Brain pericyte (primary cell): ENCODE measurements at regions not wholly inside any gene's neighbourhood (a gene's known extent, or its start where the extent isn't known, plus 50 kb on each side); places are given as distances from the start of the nearest gene placed in this dataset.

Experiments used
- DNase-seq: peaks from one replicate; pipeline ENCODE4 v3.0.0-alpha.2; 2012; ENCODE audit warnings: low read depth, low spot score

GRCh38 chr2:104599787-104600510, 254.0 kb upstream of the POU3F3 start:
- no peak for DNase-seq

DNA sequence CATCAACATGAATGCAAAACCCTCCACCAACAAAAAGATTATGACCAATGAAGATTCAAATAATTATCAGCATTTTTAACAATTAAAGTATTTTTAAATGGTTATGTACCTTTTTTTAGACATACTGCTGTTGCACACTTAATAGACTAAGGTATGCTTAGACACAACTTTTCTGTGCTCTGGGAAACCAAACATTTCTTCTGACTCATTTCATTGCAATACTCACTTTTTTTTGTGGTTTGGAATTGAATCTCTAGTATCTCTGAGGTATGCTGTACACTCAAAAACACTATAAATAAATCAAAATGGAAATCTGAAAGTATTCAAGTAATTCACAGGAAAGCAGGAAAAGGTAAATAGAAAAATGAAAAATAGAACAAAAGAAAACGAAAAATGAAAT, 247.9 kb upstream of the POU3F3 start:
- no peak for DNase-seq

DNA sequence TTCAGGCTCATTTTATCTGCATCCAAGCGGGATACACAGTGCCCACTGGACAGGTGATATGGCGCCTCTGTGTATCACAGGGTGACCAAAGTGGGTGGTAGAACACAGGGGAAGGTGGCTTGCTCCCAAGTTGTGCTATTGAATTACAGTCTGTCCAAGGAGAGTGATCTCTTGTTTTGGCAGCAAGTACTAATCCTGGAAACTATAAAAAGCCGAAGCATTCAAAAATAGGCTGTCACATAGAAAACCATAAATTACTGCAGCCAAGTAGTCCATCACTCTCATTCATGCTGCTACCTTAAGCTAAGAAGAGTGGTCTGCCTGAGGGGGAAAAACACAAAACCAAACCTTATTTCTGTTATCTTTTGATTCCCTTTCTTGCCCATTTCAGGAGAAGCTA, 237.1 kb upstream of the POU3F3 start:
- DNase-seq = no peak

DNA sequence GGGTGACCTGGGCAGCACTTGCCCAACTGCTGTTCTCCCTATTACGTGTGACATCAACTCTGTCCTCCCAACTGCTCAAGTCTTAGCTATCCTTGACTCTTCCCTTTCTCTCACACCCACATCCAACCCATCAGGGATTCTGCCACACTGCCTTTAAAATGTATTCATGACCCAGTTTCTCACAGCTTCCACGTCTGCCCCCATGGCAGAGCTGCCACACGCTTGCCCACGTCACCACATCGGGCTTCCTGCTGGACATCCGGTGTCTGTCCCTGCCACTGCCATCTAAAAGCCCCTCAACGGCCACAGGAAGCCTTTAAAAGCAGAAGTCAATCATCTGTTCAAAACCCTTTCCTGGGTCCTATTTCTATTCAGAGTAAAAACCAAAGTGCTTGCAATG, 233.1 kb upstream of the POU3F3 start:
- no peak for DNase-seq

DNA sequence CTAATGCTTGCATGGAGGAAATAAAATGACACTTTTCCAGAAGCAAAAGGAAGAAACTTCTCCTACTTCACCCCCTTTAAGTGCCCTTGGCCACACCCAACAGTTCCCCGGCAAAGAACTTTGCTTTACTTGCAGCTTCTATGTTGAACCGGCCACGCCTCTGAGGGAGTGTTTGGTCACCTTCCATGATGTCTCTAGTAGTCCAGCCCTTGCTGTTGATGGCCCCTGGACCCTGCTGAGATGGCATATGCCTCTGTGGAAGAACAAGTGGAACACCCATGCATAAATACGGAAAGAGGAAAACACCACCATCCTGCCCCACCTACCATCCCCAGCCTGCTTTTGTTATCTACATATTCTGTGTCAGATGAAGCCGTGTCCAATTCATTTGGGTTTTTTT, 218.3 kb upstream of the POU3F3 start:
- DNase-seq = no peak

GRCh38 chr2:104638190-104638858, 215.6 kb upstream of the POU3F3 start:
- no peak for DNase-seq

- no peak for DNase-seq
Measured at GRCh38 chr2:104638859-104639202, 215.1 kb upstream of the POU3F3 start.

DNA sequence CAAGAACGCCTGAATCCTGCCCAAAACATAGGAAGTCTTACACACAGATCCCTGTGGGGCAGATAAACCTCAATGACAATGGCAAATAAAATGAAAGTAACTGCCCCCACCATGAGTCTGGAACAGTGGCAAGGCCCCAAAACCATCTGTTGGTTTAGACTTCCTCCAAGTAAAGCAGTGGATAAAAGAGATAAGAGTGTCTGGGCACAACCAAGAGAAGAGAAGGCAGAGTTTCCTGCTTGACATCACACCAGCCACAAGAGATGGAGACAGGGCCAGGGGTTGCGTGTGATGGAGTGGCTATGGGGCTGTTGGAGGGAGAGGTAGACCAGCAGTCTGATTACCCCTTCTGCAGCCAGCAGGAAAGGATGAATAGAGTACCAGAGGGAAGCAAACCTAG, 212.1 kb upstream of the POU3F3 start:
- DNase-seq = no peak

DNA sequence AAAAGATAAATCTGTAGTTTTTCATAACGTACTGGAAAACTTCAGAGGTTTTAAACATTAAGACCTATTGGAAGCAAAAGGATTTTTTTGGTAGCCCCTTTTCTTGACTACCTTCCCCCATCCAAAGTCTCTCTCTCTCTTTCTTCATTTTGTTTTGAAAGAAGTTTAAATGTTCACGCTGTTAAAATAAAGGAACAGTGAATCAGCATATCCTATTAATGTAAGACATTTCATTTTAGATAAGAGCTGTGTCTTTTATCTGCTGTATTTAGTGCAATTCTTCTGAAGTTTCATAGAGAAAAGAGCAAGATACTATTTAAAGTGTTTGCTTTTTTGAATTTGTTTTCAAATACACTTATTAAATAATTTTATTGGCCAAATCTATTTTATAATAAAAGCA, 205.5 kb upstream of the POU3F3 start:
- no peak for DNase-seq

GRCh38 chr2:104649866-104650265, 204.0 kb upstream of the POU3F3 start:
- no peak for DNase-seq

DNA sequence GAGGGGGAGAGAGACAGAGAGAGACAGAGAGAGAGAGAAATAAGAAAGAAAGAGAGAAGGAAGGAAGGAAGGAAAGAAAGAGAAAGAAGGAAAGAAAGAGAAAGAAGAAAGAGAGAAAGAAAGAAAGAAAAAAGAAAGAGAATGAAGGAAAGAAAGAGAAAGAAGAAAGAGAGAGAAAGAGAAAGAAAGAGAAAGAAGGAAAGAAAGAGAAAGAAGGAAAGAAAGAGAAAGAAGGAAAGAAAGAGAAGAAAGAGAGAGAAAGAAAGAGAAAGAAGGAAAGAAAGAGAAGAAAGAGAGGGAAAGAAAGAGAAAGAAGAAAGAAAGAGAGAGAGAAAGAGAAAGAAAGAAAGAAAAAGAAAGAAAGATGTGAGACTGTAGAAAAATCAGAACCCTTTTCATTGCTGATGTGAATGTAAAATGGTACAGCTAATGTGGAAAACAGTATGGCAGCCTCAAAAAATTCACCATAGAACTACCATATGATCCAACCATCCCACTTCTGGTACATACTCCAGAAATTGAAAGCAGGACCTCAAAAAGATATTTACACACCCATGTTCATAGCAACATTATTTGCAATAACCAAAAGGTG, 203.4 kb upstream of the POU3F3 start:
- DNase-seq = no peak

GRCh38 chr2:104654811-104655210, 199.1 kb upstream of the POU3F3 start:
- DNase-seq = no peak

GRCh38 chr2:104656571-104657163, 197.2 kb upstream of the POU3F3 start:
- DNase-seq = no peak

DNA sequence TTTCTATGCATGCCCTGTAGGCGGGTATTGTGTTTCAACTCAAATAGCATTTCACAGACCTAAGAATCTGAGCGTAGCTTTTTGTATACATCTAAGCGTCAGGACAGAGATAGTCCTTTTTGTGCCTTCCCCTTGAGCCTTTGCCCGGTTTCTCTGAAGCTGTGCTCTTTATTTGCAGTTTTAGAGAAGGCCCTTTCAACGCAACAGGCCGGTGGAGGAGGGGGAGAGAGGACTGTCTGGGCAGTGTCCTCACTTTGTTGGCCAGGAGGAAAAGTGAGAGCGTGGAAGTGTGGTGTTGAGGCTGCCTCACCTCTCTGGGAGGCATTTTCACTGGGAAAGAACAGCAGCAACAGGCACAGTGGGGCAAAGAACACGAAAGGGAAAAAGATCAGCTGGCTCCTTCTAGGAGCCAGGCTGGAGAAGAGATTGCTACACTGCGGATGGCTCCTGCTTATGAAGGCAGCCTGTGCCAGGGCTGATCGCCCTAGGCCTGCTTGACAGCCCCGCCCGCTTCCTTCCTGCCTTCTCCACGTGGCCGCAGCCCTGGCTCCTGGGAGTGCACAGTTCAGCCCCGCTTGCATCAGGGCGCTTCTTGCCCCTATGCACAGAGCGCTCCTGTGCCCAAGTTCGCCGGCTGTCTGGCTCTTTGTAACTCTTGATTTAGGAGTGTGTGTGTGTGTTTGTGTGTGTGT, 195.6 kb upstream of the POU3F3 start:
- DNase-seq = no peak

DNA sequence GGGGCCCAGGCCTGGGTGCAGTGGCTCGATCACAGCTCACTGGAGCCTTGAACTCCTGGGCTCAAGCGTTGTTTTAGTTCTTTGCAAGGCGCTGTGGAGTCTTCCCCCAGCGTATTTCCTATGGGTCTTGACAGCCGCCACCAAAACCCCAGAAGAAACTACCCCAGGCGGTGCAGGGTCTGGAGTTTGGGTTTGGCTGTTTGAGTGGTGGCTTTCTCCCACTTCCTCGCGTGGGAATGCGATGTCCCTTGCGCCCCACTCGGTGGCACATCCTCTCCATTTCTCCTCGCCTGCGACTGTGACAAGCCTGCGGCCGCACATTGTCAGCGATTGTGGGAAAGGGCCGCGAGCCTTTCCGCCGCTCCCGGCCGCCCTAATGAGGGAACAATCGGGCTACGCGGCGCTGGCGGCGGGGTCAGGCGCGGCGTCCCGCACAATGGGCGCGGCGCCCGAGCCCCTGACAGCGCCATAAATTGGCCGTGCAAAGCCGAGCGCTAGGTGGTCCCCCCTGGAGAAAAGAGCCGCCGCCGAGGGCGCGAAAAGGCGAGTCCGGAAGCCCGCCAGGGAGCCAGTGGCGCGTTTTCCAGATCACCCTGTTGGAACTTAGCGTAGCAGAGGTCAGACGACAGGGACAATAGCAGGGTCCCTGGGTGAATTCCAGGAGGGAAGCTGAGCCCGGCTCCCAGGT, 194.9 kb upstream of the POU3F3 start:
- DNase-seq = no peak

- DNase-seq = no peak
Measured at GRCh38 chr2:104660991-104661390, 192.9 kb upstream of the POU3F3 start.

DNA sequence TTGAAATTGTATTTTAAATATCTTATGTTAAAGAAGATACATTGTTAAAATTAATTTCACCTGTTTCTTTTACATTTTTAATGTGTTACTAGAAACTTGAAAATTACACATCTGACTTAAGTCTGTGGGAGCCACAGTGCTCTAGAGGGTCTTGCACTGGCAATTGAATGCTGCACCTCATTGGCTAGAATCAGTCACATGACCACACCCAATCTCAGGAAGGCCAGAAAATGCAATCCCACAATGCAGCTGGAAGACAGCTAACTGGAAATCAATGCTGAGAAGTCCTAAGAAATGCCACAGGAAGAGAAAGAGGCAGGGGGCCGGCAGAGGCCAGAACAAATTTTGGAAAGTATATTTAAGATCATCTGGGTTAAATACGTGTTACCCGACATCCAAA, 189.2 kb upstream of the POU3F3 start:
- DNase-seq = no peak

GRCh38 chr2:104668631-104669030, 185.3 kb upstream of the POU3F3 start:
- DNase-seq = no peak

GRCh38 chr2:104673225-104673624, 180.7 kb upstream of the POU3F3 start:
- no peak for DNase-seq

DNA sequence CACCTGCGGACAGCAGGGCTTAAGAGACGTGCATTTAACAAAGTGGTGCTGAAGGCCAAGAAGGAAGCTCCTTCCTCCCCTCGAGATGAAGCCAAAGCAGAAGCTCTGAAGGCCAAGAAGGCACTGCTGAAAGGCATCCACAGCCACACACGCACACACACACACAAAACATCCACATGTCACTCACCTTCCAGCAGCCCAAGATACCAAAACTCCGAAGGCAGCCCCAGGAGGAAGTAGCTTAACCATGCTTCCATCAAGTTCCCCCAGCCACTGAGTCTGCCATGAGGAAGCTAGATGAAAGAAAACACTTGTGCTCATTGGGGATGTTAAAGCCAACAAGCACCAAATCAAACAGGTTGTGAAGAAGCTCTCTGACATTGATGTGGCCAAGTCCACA, 175.7 kb upstream of the POU3F3 start:
- DNase-seq = no peak

- DNase-seq = no peak
Measured at GRCh38 chr2:104685591-104685990, 168.3 kb upstream of the POU3F3 start.

GRCh38 chr2:104687147-104687546, 166.8 kb upstream of the POU3F3 start:
- DNase-seq = no peak
